ENCODE measurements at regions not wholly inside any gene's neighbourhood (a gene's known extent, or its start where the extent isn't known, plus 50 kb on each side); places are given as distances from the start of the nearest gene placed in this dataset.
A peak's percentile ranks its signal among the peaks of the same experiment; 100 is the strongest.
"Not testable (repeated sequence)": the region's sequence is repeated elsewhere in the genome, so short reads cannot be mapped to it uniquely, and the experiment has no call there.

- ATAC-seq (ENCODE audit: low read depth) (no peak), DNase-seq (ENCODE audit: low spot score) (peak; percentile 70)
- Histone ChIP-seq H3K27ac (ENCODE audit: poor library complexity, severe bottlenecking) (no peak overlapping the region), H3K36me3 (ENCODE audit: low read depth) (no peaks in the 10 kb centered on the region), H3K9me3 (ENCODE audit: severe bottlenecking) (peaks cover 45% of the 10 kb centered on the region), H3K4me3 (ENCODE audit: severe bottlenecking) (no peak overlapping the region), H3K27me3 (ENCODE audit: insufficient read depth, poor library complexity, severe bottlenecking) (no peaks in the 10 kb centered on the region), H3K4me1 (ENCODE audit: insufficient read depth, poor library complexity, severe bottlenecking) (no peaks in the 10 kb centered on the region)
- TF ChIP-seq CTCF (IDR thresholded peaks at IDR 0.05; ENCODE audit: poor library complexity, severe bottlenecking): no peak
These were observed 773.3 kb upstream of the DEFB115 start for GRCh38 chr20:30484009-30484748.

- Histone ChIP-seq H3K4me1 (ENCODE audit: insufficient read depth, poor library complexity, severe bottlenecking) (no peaks in the 10 kb centered on the region), H3K4me3 (ENCODE audit: severe bottlenecking) (no peak overlapping the region), H3K27me3 (ENCODE audit: insufficient read depth, poor library complexity, severe bottlenecking) (no peaks in the 10 kb centered on the region), H3K36me3 (ENCODE audit: low read depth) (no peaks in the 10 kb centered on the region), H3K9me3 (ENCODE audit: severe bottlenecking) (peaks cover 48% of the 10 kb centered on the region), H3K27ac (ENCODE audit: poor library complexity, severe bottlenecking) (no peak overlapping the region)
- ATAC-seq (ENCODE audit: low read depth) (no peak), DNase-seq (ENCODE audit: low spot score) (peak; percentile 75)
- no peak for TF ChIP-seq CTCF (IDR thresholded peaks at IDR 0.05; ENCODE audit: poor library complexity, severe bottlenecking)
These were observed 772.8 kb upstream of the DEFB115 start for GRCh38 chr20:30484749-30485070.

- no peak for TF ChIP-seq CTCF (IDR thresholded peaks at IDR 0.05; ENCODE audit: poor library complexity, severe bottlenecking)
- no peak overlapping the region for H3K4me3 ChIP-seq (ENCODE audit: severe bottlenecking)
- H3K27me3 ChIP-seq (ENCODE audit: insufficient read depth, poor library complexity, severe bottlenecking): no peaks in the 10 kb centered on the region
- H3K27ac ChIP-seq (ENCODE audit: poor library complexity, severe bottlenecking): no peak overlapping the region
- ATAC-seq (ENCODE audit: low read depth) (no peak), DNase-seq (ENCODE audit: low spot score) (peak; percentile 80)
- no peaks in the 10 kb centered on the region for H3K36me3 ChIP-seq (ENCODE audit: low read depth)
- H3K9me3 ChIP-seq (ENCODE audit: severe bottlenecking): peaks cover 42% of the 10 kb centered on the region
- H3K4me1 ChIP-seq (ENCODE audit: insufficient read depth, poor library complexity, severe bottlenecking): no peaks in the 10 kb centered on the region
These were observed 771.9 kb upstream of the DEFB115 start for GRCh38 chr20:30485331-30486102.

GRCh38 chr20:30486103-30486478 lies 771.4 kb upstream of the DEFB115 start:
- Histone ChIP-seq H3K4me3 (ENCODE audit: severe bottlenecking) (no peak overlapping the region), H3K27ac (ENCODE audit: poor library complexity, severe bottlenecking) (no peak overlapping the region), H3K4me1 (ENCODE audit: insufficient read depth, poor library complexity, severe bottlenecking) (no peaks in the 10 kb centered on the region), H3K36me3 (ENCODE audit: low read depth) (no peaks in the 10 kb centered on the region), H3K9me3 (ENCODE audit: severe bottlenecking) (peaks cover 41% of the 10 kb centered on the region), H3K27me3 (ENCODE audit: insufficient read depth, poor library complexity, severe bottlenecking) (no peaks in the 10 kb centered on the region)
- ATAC-seq (ENCODE audit: low read depth): no peak
- no peak for DNase-seq (ENCODE audit: low spot score)
- TF ChIP-seq CTCF (IDR thresholded peaks at IDR 0.05; ENCODE audit: poor library complexity, severe bottlenecking): no peak

- ATAC-seq (ENCODE audit: low read depth); H3K27ac ChIP-seq (ENCODE audit: poor library complexity, severe bottlenecking); H3K36me3 ChIP-seq (ENCODE audit: low read depth); H3K4me1 ChIP-seq (ENCODE audit: insufficient read depth, poor library complexity, severe bottlenecking); H3K4me3 ChIP-seq (ENCODE audit: severe bottlenecking); H3K27me3 ChIP-seq (ENCODE audit: insufficient read depth, poor library complexity, severe bottlenecking); DNase-seq (ENCODE audit: low spot score): not testable (repeated sequence)
- H3K9me3 ChIP-seq (ENCODE audit: severe bottlenecking): peaks cover 39% of the 10 kb centered on the region
These were observed 770.0 kb upstream of the DEFB115 start for GRCh38 chr20:30487461-30487860.
